ENCODE measurements at regions not wholly inside any gene's neighbourhood (a gene's known extent, or its start where the extent isn't known, plus 50 kb on each side); places are given as distances from the start of the nearest gene placed in this dataset.
A peak's percentile ranks its signal among the peaks of the same experiment; 100 is the strongest.

- no peaks in the 10 kb centered on the region for H4K20me1 ChIP-seq (ENCODE audit: control insufficient read depth, extremely low read depth, insufficient read depth, low read length)
- no peaks in the 10 kb centered on the region for H3K36me3 ChIP-seq (ENCODE audit: control insufficient read depth, insufficient read depth, low read length)
- peak in 1 of 2 donors; percentile 52 for DNase-seq (ENCODE audit: low read depth in 2 of 2)
- no peaks in the 10 kb centered on the region for H3K9me3 ChIP-seq (ENCODE audit: control insufficient read depth, insufficient read depth, low read depth, low read length)
- no peak overlapping the region for H3K4me2 ChIP-seq (ENCODE audit: extremely low read depth, insufficient read depth, low read length)
- no peaks in the 10 kb centered on the region for H3K27me3 ChIP-seq (ENCODE audit: control insufficient read depth, insufficient read depth, low read length)
- H3K27ac ChIP-seq (ENCODE audit: insufficient read depth, low read length) = no peak overlapping the region
- H2AFZ ChIP-seq (ENCODE audit: low read length) = no peak overlapping the region
- no peak overlapping the region for H3K4me3 ChIP-seq (replicated peaks in 1 of 4; ENCODE audit: control extremely low read depth in 1 of 4, insufficient read depth in 1 of 4, low read depth in 3 of 4, low read length in 4 of 4)
- H3K9ac ChIP-seq (ENCODE audit: insufficient read depth, low read length) = no peak overlapping the region
- no peaks in the 10 kb centered on the region for H3K4me1 ChIP-seq (ENCODE audit: control insufficient read depth, extremely low read depth, insufficient read depth, low read length)
- TF ChIP-seq, protein P1, sequence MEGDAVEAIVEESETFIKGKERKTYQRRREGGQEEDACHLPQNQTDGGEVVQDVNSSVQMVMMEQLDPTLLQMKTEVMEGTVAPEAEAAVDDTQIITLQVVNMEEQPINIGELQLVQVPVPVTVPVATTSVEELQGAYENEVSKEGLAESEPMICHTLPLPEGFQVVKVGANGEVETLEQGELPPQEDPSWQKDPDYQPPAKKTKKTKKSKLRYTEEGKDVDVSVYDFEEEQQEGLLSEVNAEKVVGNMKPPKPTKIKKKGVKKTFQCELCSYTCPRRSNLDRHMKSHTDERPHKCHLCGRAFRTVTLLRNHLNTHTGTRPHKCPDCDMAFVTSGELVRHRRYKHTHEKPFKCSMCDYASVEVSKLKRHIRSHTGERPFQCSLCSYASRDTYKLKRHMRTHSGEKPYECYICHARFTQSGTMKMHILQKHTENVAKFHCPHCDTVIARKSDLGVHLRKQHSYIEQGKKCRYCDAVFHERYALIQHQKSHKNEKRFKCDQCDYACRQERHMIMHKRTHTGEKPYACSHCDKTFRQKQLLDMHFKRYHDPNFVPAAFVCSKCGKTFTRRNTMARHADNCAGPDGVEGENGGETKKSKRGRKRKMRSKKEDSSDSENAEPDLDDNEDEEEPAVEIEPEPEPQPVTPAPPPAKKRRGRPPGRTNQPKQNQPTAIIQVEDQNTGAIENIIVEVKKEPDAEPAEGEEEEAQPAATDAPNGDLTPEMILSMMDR (conservative IDR thresholded peaks at IDR 0.05 in 1 of 2, IDR thresholded peaks at IDR 0.05 in 1 of 2; ENCODE audit: low read depth in 1 of 2, low read length in 2 of 2) = no peak
- no peak for TF ChIP-seq EZH2 (IDR thresholded peaks at IDR 0.05; ENCODE audit: low read length, missing control alignments)
- no peaks in the 10 kb centered on the region for H3K79me2 ChIP-seq (ENCODE audit: control insufficient read depth, insufficient read depth, low read length)
Measured at GRCh38 chr9:13975611-13976290, 338.2 kb downstream of the NFIB start.

DNA sequence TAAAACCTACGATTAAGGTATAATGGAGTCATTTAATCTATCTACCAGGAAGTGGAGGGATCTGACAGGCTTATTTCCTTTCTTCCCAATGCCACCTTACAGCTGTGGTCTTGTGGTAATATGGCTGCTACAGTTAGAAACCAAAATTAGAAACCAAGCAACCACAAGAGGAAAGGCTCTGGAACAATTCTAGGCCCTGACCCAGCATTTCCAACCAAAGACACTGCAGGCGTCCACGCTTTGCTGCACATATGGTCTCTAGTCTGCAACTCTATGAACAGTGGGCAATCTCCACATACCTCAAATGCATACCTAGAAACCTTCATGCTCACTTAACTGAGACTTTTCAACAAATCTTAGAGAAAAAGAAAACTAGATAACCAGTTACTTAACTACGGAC, 339.1 kb downstream of the NFIB start:
- TF ChIP-seq, protein P1 (conservative IDR thresholded peaks at IDR 0.05 in 1 of 2, IDR thresholded peaks at IDR 0.05 in 1 of 2; ENCODE audit: low read depth in 1 of 2, low read length in 2 of 2) = no peak
- TF ChIP-seq EZH2 (IDR thresholded peaks at IDR 0.05; ENCODE audit: low read length, missing control alignments) = no peak

DNA sequence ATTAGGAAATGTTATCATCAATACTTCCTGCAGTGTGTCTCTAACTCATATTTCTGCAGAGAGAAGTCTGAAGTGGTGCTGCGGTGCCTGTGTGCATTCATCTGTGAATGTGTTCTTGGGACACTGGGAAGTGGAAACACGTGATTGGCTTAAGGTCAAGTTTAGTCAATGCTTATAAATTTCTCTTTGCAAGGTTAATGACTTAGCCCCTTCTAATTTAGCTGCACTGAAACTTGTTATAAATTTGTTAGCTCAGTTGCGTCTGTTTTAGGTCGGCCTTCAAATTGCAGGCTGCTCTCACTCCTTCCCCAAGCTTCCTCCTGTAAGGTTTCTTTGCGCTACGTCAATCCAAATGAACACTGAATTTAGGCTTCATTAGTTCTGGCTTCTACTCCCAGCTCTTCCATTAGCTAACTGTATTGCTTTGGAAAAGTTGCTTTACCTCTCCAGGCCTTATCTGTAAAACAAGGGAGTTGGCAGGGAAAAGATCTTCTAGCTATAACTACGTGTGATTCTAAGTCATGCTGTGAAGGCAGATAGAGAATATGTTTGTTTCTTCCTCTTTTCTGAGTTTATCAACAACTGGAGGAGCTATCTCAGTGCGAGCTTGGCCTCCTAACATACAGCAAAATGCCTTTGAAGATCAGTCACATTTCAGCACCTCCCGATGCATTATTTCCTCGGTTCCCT, 341.8 kb downstream of the NFIB start:
- Histone ChIP-seq H3K4me1 (ENCODE audit: control insufficient read depth, extremely low read depth, insufficient read depth, low read length) (no peaks in the 10 kb centered on the region), H3K27ac (ENCODE audit: insufficient read depth, low read length) (no peak overlapping the region), H3K4me2 (ENCODE audit: extremely low read depth, insufficient read depth, low read length) (no peak overlapping the region), H2AFZ (ENCODE audit: low read length) (no peak overlapping the region), H4K20me1 (ENCODE audit: control insufficient read depth, extremely low read depth, insufficient read depth, low read length) (no peaks in the 10 kb centered on the region), H3K27me3 (ENCODE audit: control insufficient read depth, insufficient read depth, low read length) (no peaks in the 10 kb centered on the region), H3K4me3 (replicated peaks in 1 of 4; ENCODE audit: control extremely low read depth in 1 of 4, insufficient read depth in 1 of 4, low read depth in 3 of 4, low read length in 4 of 4) (no peak overlapping the region), H3K9me3 (ENCODE audit: control insufficient read depth, insufficient read depth, low read depth, low read length) (no peaks in the 10 kb centered on the region), H3K79me2 (ENCODE audit: control insufficient read depth, insufficient read depth, low read length) (no peaks in the 10 kb centered on the region), H3K36me3 (ENCODE audit: control insufficient read depth, insufficient read depth, low read length) (no peaks in the 10 kb centered on the region), H3K9ac (ENCODE audit: insufficient read depth, low read length) (no peak overlapping the region)
- TF ChIP-seq, protein P1 (conservative IDR thresholded peaks at IDR 0.05 in 1 of 2, IDR thresholded peaks at IDR 0.05 in 1 of 2; ENCODE audit: low read depth in 1 of 2, low read length in 2 of 2) = no peak
- no peak for TF ChIP-seq EZH2 (IDR thresholded peaks at IDR 0.05; ENCODE audit: low read length, missing control alignments)
- peak in 1 of 2 donors; percentile 23 for DNase-seq (ENCODE audit: low read depth in 2 of 2)

More for the DNA sequence above, 339.1 kb downstream of the NFIB start:
- Histone ChIP-seq H3K9ac (ENCODE audit: insufficient read depth, low read length) (no peak overlapping the region), H2AFZ (ENCODE audit: low read length) (no peak overlapping the region), H3K36me3 (ENCODE audit: control insufficient read depth, insufficient read depth, low read length) (no peaks in the 10 kb centered on the region), H3K4me1 (ENCODE audit: control insufficient read depth, extremely low read depth, insufficient read depth, low read length) (no peaks in the 10 kb centered on the region), H3K79me2 (ENCODE audit: control insufficient read depth, insufficient read depth, low read length) (no peaks in the 10 kb centered on the region), H3K27me3 (ENCODE audit: control insufficient read depth, insufficient read depth, low read length) (no peaks in the 10 kb centered on the region), H3K4me3 (replicated peaks in 1 of 4; ENCODE audit: control extremely low read depth in 1 of 4, insufficient read depth in 1 of 4, low read depth in 3 of 4, low read length in 4 of 4) (no peak overlapping the region), H3K27ac (ENCODE audit: insufficient read depth, low read length) (no peak overlapping the region), H3K4me2 (ENCODE audit: extremely low read depth, insufficient read depth, low read length) (no peak overlapping the region), H3K9me3 (ENCODE audit: control insufficient read depth, insufficient read depth, low read depth, low read length) (no peaks in the 10 kb centered on the region), H4K20me1 (ENCODE audit: control insufficient read depth, extremely low read depth, insufficient read depth, low read length) (no peaks in the 10 kb centered on the region)
- DNase-seq (ENCODE audit: low read depth in 2 of 2) = peak in 1 of 2 donors; percentile 16
